ENCODE measurements at regions not wholly inside any gene's neighbourhood (a gene's known extent, or its start where the extent isn't known, plus 50 kb on each side); places are given as distances from the start of the nearest gene placed in this dataset.

- no peak for TF ChIP-seq CTCF (IDR thresholded peaks at IDR 0.05)
- no peak for TF ChIP-seq EP300 (IDR thresholded peaks at IDR 0.05)
Measured at GRCh38 chr1:56324504-56324903, 254.9 kb downstream of the PLPP3 start.

Data from tibial nerve (tissue), 4 donors.